DMS 273 (cell line): ENCODE measurements at regions not wholly inside any gene's neighbourhood (a gene's known extent, or its start where the extent isn't known, plus 50 kb on each side); places are given as distances from the start of the nearest gene placed in this dataset.
A peak's percentile ranks its signal among the peaks of the same experiment; 100 is the strongest.

Source experiments
- DNase-seq: peaks from one replicate; lab custom pipeline; 2025; ENCODE audit not compliant: unreplicated experiment; lab: John Stamatoyannopoulos, UW

GRCh38 chr3:113136071-113136470, 75.3 kb upstream of the BOC start:
- DNase-seq, result peak; percentile 74

GRCh38 chr3:113136544-113136943, 74.8 kb upstream of the BOC start:
- DNase-seq, result peak; percentile 16

GRCh38 chr3:113138839-113139743, 72.3 kb upstream of the BOC start:
- no peak for DNase-seq

GRCh38 chr3:113140876-113141275, 70.5 kb upstream of the BOC start:
- no peak for DNase-seq

- no peak for DNase-seq
Observed at GRCh38 chr3:113141543-113141942, 69.8 kb upstream of the BOC start.

- DNase-seq, result no peak
Observed at GRCh38 chr3:113142476-113142875, 68.9 kb upstream of the BOC start.

GRCh38 chr3:113143353-113143752, 68.0 kb upstream of the BOC start:
- DNase-seq, result no peak

GRCh38 chr3:113147681-113148261, 63.6 kb upstream of the BOC start:
- peak; percentile 77 for DNase-seq

GRCh38 chr3:113148284-113148683, 63.1 kb upstream of the BOC start:
- peak; percentile 83 for DNase-seq

- no peak for DNase-seq
Observed at GRCh38 chr3:113150250-113150649, 61.1 kb upstream of the BOC start.

GRCh38 chr3:113151461-113152031, 59.8 kb upstream of the BOC start:
- no peak for DNase-seq

GRCh38 chr3:113152849-113153248, 58.5 kb upstream of the BOC start:
- no peak for DNase-seq

- DNase-seq, result no peak
Observed at GRCh38 chr3:113153499-113154107, 57.8 kb upstream of the BOC start.

- no peak for DNase-seq
Observed at GRCh38 chr3:113156816-113157333, 54.5 kb upstream of the BOC start.

- peak; percentile 58 for DNase-seq
Observed at GRCh38 chr3:113157408-113158030, 53.8 kb upstream of the BOC start.

- peak; percentile 29 for DNase-seq
Observed at GRCh38 chr3:113158171-113158570, 53.2 kb upstream of the BOC start.
